Muscle of leg (tissue), 3 donors: ENCODE measurements at regions not wholly inside any gene's neighbourhood (a gene's known extent, or its start where the extent isn't known, plus 50 kb on each side); places are given as distances from the start of the nearest gene placed in this dataset.

ENCODE experiments used
- DNase-seq: peaks from one replicate; pipeline ENCODE4 v3.0.0; 2013
- H3K27ac ChIP-seq: one replicate; pipeline ENCODE4 v1.5.1; 2013; ENCODE audit warnings: mild to moderate bottlenecking, low read length, control low read depth
- H3K27me3 ChIP-seq: one replicate; pipeline ENCODE4 v1.6.1; 2013; ENCODE audit warnings: low read length; ENCODE audit not compliant: control insufficient read depth, insufficient read depth
- H3K36me3 ChIP-seq: one replicate; pipeline ENCODE4 v1.6.1; 2013; ENCODE audit warnings: low read length; ENCODE audit not compliant: control insufficient read depth, insufficient read depth
- H3K4me1 ChIP-seq: one replicate; pipeline ENCODE4 v1.6.1; 2013; ENCODE audit warnings: low read length; ENCODE audit not compliant: control insufficient read depth, insufficient read depth
- H3K4me3 ChIP-seq: one replicate; pipeline ENCODE4 v1.5.1; 2013; ENCODE audit warnings: low read length, control low read depth
- H3K9me3 ChIP-seq: replicated peaks from 2 replicates; pipeline ENCODE4 v1.6.1; 2013; ENCODE audit warnings: low read depth, low read length; ENCODE audit not compliant: control insufficient read depth
- WGBS: methylation state at CpG from one replicate; pipeline ENCODE4 v1.1.5; 2013; ENCODE audit warnings: missing lambda C conversion rate; ENCODE audit not compliant: insufficient coverage; 5-methylcytosine and 5-hydroxymethylcytosine counted together

DNA sequence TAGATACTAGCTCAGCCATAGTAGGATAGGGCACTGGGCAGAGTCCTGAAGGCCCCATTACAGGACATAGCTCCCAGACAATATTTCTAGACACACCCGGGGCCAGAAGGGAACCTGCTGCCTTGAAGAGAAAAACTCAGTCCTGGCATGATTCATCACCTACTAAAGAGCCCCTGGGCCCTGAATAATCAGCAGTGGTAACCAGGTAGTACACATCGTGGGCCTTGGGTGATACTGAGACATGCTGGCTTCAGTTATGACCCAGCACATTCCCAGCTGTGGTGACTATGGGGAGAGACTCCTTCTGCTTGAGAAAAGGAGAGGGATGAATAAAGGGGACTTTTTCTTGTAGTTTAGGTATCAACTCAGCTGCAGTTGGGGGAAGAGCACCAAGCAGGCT is 104.3 kb upstream of the STK26 start:
- WGBS = 60% methylated on average over 1 of the region's 2 CpGs
- no peak for DNase-seq
- Histone ChIP-seq H3K4me1 (no peaks in the 10 kb centered on the region), H3K36me3 (no peaks in the 10 kb centered on the region), H3K27me3 (peaks cover 31% of the 10 kb centered on the region), H3K27ac (no peak overlapping the region), H3K9me3 (no peaks in the 10 kb centered on the region), H3K4me3 (no peak overlapping the region)

DNA sequence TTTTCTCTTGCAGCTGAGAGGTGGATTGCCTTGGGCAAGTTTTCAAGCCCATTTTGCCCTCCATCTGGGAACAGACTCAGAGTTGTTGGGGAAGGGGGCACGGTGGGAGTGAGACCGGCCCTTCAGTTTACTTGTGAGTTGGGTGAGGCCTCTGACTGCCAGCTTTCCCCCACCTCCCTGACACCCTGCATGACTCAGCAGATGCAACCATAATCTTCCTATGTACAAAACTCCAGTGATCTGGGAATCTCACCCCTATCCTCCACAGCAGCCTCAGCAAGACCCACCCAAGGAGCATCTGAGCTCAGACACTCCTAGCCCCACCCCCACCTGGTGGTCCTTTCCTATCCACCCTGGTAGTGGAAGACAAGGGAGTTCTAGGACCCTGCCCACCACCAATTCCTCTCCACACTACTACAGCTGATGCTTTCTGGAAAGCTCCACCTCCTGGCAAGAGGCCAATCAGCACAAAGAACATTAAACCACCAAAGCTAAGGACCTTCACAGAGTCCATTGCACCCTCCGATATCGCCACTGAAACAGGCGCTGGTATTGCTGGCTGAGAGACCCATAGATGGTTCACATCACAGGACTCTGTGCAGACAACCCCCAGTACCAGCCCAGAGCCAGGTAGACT is 99.4 kb upstream of the STK26 start:
- Histone ChIP-seq H3K9me3 (no peaks in the 10 kb centered on the region), H3K36me3 (no peaks in the 10 kb centered on the region), H3K27me3 (peaks cover 25% of the 10 kb centered on the region), H3K4me1 (no peaks in the 10 kb centered on the region), H3K4me3 (no peak overlapping the region), H3K27ac (no peak overlapping the region)
- DNase-seq = no peak
- WGBS = 80% methylated on average over 2 of the region's 5 CpGs

DNA sequence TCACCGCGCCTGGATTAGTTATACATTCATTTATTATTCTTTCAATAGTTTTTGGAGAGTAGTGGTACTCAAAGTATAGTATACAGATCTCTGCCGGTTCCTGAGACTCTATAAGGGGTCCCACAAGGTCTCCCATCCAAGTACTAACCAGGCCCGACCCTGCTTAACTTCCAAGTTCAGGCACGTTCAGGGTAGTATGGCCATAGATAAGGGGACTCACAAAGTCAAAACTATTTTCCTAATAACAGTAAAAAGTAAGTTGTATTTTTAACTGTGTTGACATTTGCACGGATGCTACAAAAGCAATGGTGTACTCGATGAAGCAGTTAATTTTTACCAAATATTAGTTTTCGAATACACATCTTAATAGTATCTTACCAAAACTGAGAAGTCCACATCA is 84.4 kb upstream of the STK26 start:
- WGBS = no CpG with 5 or more reads among the region's 8 CpGs
- no peak overlapping the region for H3K4me3 ChIP-seq
- no peaks in the 10 kb centered on the region for H3K36me3 ChIP-seq

DNA sequence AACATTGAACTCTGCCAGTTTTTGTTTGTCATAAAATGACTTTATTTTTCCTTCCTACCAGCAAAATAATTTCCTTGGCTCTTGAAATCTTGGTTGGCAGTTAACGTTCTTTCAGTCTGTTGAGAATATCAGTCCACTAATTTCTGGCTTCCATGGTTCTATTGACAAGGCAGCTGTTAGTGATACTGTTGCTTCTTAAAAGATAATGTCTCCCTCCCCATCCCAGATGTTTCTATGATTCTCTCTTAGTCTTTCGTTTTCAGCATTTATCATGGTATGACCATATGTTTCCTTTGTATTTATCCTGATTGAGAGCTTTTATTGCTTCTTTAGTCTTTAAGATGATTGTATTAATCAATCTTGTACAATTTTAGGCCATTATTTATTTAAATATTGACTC is 81.1 kb upstream of the STK26 start:
- WGBS = no CpG with 5 or more reads among the region's 2 CpGs
- H3K4me3 ChIP-seq = no peak overlapping the region
- H3K27me3 ChIP-seq = peaks cover 10% of the 10 kb centered on the region
- DNase-seq = no peak
- no peaks in the 10 kb centered on the region for H3K36me3 ChIP-seq
- no peak overlapping the region for H3K27ac ChIP-seq
- no peaks in the 10 kb centered on the region for H3K9me3 ChIP-seq
- no peaks in the 10 kb centered on the region for H3K4me1 ChIP-seq

More for the DNA sequence above, 84.4 kb upstream of the STK26 start:
- Histone ChIP-seq H3K27me3 (peaks cover 10% of the 10 kb centered on the region), H3K4me1 (no peaks in the 10 kb centered on the region), H3K9me3 (no peaks in the 10 kb centered on the region), H3K27ac (no peak overlapping the region)
- no peak for DNase-seq

DNA sequence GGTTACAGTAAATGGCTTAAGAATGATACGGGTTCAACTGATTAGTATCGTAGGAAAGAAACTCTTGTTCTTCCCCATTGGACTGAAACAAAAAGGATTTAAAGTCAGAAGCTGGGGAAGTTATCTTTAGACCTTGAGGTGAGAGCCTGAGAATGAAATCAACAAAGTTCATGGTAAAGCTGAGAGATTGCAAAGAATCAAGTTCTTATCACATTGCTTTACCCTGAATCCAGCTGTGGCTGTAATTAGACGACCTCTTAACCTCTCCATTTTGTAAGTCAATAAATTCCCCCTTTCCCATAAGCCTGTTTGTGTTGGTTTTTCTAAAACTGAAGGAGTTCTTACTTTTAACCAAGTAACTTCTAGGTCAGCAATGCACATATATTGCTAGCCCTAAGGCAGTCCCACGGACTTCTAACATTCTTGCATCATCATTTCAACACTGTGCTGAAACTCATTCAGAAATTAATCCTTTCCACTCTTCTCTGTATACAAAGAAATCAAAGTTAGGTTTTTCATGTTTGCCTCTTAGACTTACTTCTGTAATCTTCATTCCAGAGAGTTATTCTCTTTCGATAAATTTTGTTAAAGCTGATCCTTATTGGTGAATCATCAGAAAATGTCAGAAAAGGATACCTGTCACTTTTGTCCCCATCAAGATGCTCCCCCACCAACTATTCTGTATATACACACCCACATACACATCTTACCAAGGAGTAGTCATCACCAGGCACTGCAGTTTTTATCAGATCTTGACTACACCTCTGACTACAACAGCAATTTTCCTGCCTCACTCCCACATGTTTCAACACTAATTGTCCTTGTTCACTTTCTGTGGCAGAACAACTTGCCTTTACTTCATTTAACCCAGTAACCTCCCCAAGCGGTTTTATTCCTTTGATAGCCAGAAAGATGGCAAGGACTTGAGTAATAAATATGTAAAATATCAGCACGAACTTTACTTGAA is 77.9 kb upstream of the STK26 start:
- Histone ChIP-seq H3K9me3 (no peaks in the 10 kb centered on the region), H3K4me1 (no peaks in the 10 kb centered on the region), H3K27me3 (peaks cover 3% of the 10 kb centered on the region), H3K4me3 (no peak overlapping the region), H3K36me3 (no peaks in the 10 kb centered on the region), H3K27ac (no peak overlapping the region)
- no peak for DNase-seq
- WGBS = 27% methylated on average over 2 of the region's 7 CpGs

DNA sequence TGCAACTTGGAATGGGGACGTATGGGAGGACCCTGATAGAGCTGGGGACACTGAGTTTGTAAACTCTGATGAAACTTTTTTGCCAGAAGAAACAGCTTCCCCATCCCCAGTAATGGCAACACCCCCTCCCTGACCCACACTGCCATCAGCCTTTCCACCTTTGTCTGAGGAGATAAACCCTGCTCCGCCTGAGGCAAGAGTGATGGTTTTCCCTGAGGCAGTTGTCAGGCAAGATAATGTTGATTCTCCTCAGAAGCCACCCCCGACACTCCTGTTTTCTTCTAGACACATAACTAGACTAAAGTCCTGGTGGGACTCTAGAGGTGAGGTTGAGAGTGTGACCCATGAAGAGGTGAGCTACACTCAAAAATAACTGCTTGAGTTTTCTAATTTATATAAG is 71.9 kb upstream of the STK26 start:
- no peak overlapping the region for H3K4me3 ChIP-seq
- H3K27me3 ChIP-seq = peaks cover 10% of the 10 kb centered on the region
- H3K4me1 ChIP-seq = no peaks in the 10 kb centered on the region
- H3K36me3 ChIP-seq = no peaks in the 10 kb centered on the region
- no CpG with 5 or more reads among the region's 3 CpGs for WGBS
- H3K27ac ChIP-seq = no peak overlapping the region
- H3K9me3 ChIP-seq = no peaks in the 10 kb centered on the region
- DNase-seq = no peak

DNA sequence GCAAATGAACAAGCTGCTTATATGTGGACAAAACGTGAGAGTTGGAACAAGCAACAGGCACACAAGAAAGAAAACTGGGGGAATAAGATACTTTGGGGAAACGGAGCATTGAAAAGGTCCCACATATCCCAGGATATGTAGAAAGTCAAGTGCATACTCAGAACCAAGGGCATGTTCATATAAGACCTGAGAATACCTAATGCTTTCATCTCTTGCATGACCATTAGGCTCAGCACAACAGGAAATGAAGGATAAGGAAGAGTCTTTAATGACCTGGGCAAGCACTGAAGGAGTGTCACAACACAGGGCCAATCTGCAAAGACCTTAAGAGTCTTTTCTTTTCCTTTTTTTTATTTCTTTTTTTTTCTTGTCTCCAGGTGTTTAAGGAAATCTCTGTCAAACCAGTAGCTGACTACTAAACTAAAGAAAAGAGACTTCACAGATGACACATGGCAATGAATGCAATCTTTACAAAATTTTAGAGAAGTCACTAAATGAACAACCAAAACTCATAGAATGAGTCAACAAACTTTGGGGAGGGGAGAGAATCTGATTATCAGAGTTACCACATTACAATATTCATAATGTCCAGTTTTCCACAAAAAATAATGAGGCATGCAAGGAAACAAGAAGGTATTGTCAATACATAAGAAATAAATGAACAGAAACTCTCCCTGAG is 67.9 kb upstream of the STK26 start:
- H3K4me1 ChIP-seq = no peaks in the 10 kb centered on the region
- no CpG with 5 or more reads among the region's 2 CpGs for WGBS
- H3K27me3 ChIP-seq = peaks cover 11% of the 10 kb centered on the region
- no peak for DNase-seq
- no peak overlapping the region for H3K27ac ChIP-seq
- H3K36me3 ChIP-seq = no peaks in the 10 kb centered on the region
- no peaks in the 10 kb centered on the region for H3K9me3 ChIP-seq
- H3K4me3 ChIP-seq = no peak overlapping the region

DNA sequence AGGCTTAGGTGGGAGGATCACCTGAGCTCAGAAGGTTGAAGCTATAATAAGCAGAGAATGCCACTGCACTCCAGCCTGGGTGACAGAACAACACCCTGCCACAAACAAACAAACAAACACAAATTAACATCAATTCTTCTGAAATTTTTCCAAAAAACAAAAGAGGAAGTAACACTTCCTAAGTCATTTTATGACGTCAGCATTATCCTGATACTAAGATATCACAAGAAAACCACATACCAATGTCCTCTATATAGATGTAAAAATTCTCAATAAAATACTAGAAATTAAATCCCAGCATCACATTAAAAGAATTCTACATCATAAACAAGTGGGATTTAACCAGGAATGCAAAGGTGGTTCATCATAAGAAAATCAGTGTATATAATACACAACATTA is 64.4 kb upstream of the STK26 start:
- no CpG with 5 or more reads among the region's 1 CpG for WGBS
- Histone ChIP-seq H3K9me3 (no peaks in the 10 kb centered on the region), H3K4me1 (no peaks in the 10 kb centered on the region), H3K27ac (no peak overlapping the region), H3K27me3 (peaks cover 4% of the 10 kb centered on the region), H3K36me3 (no peaks in the 10 kb centered on the region), H3K4me3 (no peak overlapping the region)
- no peak for DNase-seq

DNA sequence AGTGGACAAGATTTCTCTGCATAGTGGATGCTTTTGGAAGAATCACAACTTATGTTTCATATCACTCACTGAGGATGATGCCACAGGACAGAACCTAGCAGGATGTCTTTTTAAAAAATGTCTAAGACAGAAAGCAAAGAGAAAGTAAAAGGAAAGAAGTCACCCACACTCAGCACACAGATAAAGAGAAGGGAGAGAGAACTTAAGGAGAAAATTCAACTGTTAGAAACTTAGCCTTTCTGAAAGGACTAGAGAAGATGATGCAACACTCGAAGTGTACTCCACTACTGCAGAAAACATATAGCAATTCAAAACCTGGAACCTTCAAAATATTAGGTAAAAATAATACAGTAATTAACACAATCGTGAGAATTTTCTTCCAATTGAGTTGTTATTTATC is 52.8 kb upstream of the STK26 start:
- WGBS = no CpG with 5 or more reads among the region's 2 CpGs
- H3K36me3 ChIP-seq = no peaks in the 10 kb centered on the region

More for the DNA sequence above, 52.8 kb upstream of the STK26 start:
- no peaks in the 10 kb centered on the region for H3K4me1 ChIP-seq
- no peak overlapping the region for H3K27ac ChIP-seq
- peaks cover 13% of the 10 kb centered on the region for H3K27me3 ChIP-seq
- peaks cover 2% of the 10 kb centered on the region for H3K9me3 ChIP-seq
- no peak overlapping the region for H3K4me3 ChIP-seq
- no peak for DNase-seq
